Natural killer cell (primary cell): ENCODE measurements at regions not wholly inside any gene's neighbourhood (a gene's known extent, or its start where the extent isn't known, plus 50 kb on each side); places are given as distances from the start of the nearest gene placed in this dataset.

Experiments used
- ATAC-seq, 3 donors: fragments of 150-1000 bp in 2 of 3; fragments of 200-7000 bp in 1 of 3; cut with Tn5 transposase; 1 replicate in 1 of 3; 2 replicates in 2 of 3; pipeline ENCODE4 v1.10.0; 2021; ENCODE audit warnings: mild to moderate bottlenecking in 2 of 3, moderate library complexity in 2 of 3
- DNase-seq, 2 donors: peaks; one replicate each; pipeline versions ENCODE4 v3.0.0 to v3.0.0-alpha.2; 2013 to 2021; ENCODE audit warnings: mixed read lengths in 1 of 2
- H3K27ac ChIP-seq: one replicate; pipeline ENCODE4 v1.5.1; 2013; ENCODE audit warnings: mild to moderate bottlenecking, low read length
- H3K27me3 ChIP-seq: one replicate; pipeline ENCODE4 v1.6.1; 2013; ENCODE audit warnings: low read length; ENCODE audit not compliant: control insufficient read depth, insufficient read depth
- H3K36me3 ChIP-seq: one replicate; pipeline ENCODE4 v1.6.1; 2013; ENCODE audit warnings: low read length; ENCODE audit not compliant: control insufficient read depth, insufficient read depth
- H3K4me1 ChIP-seq: one replicate; pipeline ENCODE4 v1.6.1; 2013; ENCODE audit warnings: low read length; ENCODE audit not compliant: control insufficient read depth, insufficient read depth
- H3K4me3 ChIP-seq: one replicate; pipeline ENCODE4 v1.5.1; 2013; ENCODE audit warnings: low read length
- H3K9me3 ChIP-seq: one replicate; pipeline ENCODE4 v1.6.1; 2013; ENCODE audit warnings: low read length; ENCODE audit not compliant: control insufficient read depth, insufficient read depth
- H3K27ac Mint-ChIP-seq, 2 donors: one replicate each; pipeline ENCODE4 v1.8.0; 2022; ENCODE audit warnings: mild to moderate bottlenecking in 2 of 2, mixed read lengths in 2 of 2, moderate library complexity in 1 of 2
- H3K27me3 Mint-ChIP-seq, 2 donors: one replicate each; pipeline ENCODE4 v1.8.0; 2022; ENCODE audit warnings: low read depth in 2 of 2, mixed read lengths in 2 of 2
- H3K36me3 Mint-ChIP-seq: one replicate; pipeline ENCODE4 v1.8.0; 2022; ENCODE audit warnings: mixed read lengths
- H3K4me1 Mint-ChIP-seq, 2 donors: one replicate each; pipeline ENCODE4 v1.8.0; 2022; ENCODE audit warnings: mixed read lengths in 2 of 2
- H3K4me3 Mint-ChIP-seq: one replicate; pipeline ENCODE4 v1.8.0; 2022; ENCODE audit warnings: mild to moderate bottlenecking, moderate library complexity, mixed read lengths
- H3K9me3 Mint-ChIP-seq, 2 donors: one replicate each; pipeline ENCODE4 v1.8.0; 2022; ENCODE audit warnings: mixed read lengths in 2 of 2
- WGBS: methylation state at CpG from one replicate; pipeline ENCODE4 v1.1.7; 2013; ENCODE audit warnings: missing lambda C conversion rate; ENCODE audit not compliant: insufficient coverage; 5-methylcytosine and 5-hydroxymethylcytosine counted together
- intact Hi-C: fragments of 100-400 bp; cut with micrococcal nuclease; formaldehyde crosslinking; loops from one replicate; pipeline ENCODE4 v1.14.2; 2022
- TF ChIP-seq, protein P1 (sequence below): fragments of 200-600 bp; IDR thresholded peaks from one replicate; pipeline ENCODE4 v1.8.0; 2022; ENCODE audit warnings: antibody characterized with exemption

DNA sequence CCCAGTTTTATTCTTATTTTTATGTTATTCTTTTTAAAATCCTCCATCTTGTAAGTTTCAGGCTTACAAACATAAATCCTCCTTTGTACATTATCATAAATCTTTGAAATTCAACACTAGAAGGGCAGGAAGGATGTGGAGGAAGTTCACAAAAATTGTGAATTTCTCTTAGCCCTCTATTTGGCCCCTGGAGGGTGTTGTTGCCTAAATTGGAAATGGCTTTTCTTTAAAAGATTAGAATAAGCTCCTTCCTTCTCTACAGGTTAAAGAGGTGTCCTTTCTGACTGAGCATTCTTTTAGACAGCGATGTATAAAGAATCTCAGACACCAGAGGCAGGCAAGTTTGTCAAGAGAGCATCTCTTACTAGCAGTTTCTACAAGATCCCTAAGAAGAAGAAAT is 391.7 kb upstream of the OR4E1 start:
- Mint-ChIP-seq H3K27ac (no peak overlapping the region), H3K9me3 (no peaks in the 10 kb centered on the region), H3K4me1 (peaks cover 11 to 13% of the 10 kb centered on the region in 2 donors), H3K36me3 (no peaks in the 10 kb centered on the region), H3K4me3 (no peak overlapping the region), H3K27me3 (peaks cover 8 to 19% of the 10 kb centered on the region in 2 donors)
- Histone ChIP-seq H3K4me3 (no peak overlapping the region), H3K27me3 (peaks cover 4% of the 10 kb centered on the region), H3K27ac (no peak overlapping the region), H3K4me1 (peaks cover 4% of the 10 kb centered on the region), H3K36me3 (no peaks in the 10 kb centered on the region), H3K9me3 (no peaks in the 10 kb centered on the region)
- TF ChIP-seq, protein P1, sequence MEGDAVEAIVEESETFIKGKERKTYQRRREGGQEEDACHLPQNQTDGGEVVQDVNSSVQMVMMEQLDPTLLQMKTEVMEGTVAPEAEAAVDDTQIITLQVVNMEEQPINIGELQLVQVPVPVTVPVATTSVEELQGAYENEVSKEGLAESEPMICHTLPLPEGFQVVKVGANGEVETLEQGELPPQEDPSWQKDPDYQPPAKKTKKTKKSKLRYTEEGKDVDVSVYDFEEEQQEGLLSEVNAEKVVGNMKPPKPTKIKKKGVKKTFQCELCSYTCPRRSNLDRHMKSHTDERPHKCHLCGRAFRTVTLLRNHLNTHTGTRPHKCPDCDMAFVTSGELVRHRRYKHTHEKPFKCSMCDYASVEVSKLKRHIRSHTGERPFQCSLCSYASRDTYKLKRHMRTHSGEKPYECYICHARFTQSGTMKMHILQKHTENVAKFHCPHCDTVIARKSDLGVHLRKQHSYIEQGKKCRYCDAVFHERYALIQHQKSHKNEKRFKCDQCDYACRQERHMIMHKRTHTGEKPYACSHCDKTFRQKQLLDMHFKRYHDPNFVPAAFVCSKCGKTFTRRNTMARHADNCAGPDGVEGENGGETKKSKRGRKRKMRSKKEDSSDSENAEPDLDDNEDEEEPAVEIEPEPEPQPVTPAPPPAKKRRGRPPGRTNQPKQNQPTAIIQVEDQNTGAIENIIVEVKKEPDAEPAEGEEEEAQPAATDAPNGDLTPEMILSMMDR: no peak
- WGBS: 0% methylated on average over 1 of the region's 1 CpG
- DNase-seq (peak in 1 of 2 donors; percentile 30), ATAC-seq (no peak)
- intact Hi-C loops: no loop called here

DNA sequence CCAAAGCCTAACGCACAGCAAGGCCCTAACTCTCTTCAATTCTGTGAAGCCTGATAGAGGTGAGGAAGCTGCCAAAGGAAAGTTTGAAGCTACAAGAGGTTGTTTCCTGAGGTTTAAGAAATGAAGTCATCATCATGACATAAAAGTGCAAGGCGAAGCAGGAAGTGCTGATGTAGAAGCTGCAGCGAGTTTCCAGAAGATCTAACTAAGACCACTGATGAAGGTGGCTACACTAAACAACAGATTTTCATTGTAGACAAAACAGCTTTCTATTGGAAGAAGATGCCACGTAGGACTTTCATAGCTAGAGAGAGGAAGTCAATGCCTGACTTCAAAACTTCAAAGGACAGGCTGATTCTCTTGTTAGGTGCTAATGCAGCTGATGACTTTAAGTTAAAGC is 385.6 kb upstream of the OR4E1 start:
- H3K36me3 Mint-ChIP-seq: no peaks in the 10 kb centered on the region
- ATAC-seq: no peak
- H3K36me3 ChIP-seq: no peaks in the 10 kb centered on the region
- H3K4me3 ChIP-seq: no peak overlapping the region
- no peak overlapping the region for H3K27ac Mint-ChIP-seq
- H3K9me3 ChIP-seq: no peaks in the 10 kb centered on the region
- peak in 1 of 2 donors; percentile 14 for DNase-seq
- no peaks in the 10 kb centered on the region for H3K9me3 Mint-ChIP-seq
- 93% methylated on average over 3 of the region's 4 CpGs for WGBS
- no peak overlapping the region for H3K4me3 Mint-ChIP-seq
- no peaks in the 10 kb centered on the region for H3K27me3 ChIP-seq
- no peaks in the 10 kb centered on the region for H3K4me1 ChIP-seq
- intact Hi-C loops: no loop called here
- H3K4me1 Mint-ChIP-seq: no peaks in the 10 kb centered on the region
- no peak overlapping the region for H3K27ac ChIP-seq
- H3K27me3 Mint-ChIP-seq: peaks cover 9 to 26% of the 10 kb centered on the region in 2 donors
- TF ChIP-seq, protein P1: no peak

DNA sequence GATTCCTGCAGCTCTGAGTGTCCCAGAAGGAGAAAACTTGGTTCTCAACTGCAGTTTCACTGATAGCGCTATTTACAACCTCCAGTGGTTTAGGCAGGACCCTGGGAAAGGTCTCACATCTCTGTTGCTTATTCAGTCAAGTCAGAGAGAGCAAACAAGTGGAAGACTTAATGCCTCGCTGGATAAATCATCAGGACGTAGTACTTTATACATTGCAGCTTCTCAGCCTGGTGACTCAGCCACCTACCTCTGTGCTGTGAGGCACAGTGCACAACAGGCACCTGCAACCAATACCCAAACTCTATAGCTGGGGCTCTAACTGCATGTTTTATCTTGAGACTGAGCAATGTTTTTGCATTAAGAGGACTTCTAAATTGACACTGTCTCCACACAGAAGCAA is 379.2 kb upstream of the OR4E1 start:
- TF ChIP-seq, protein P1: no peak
- Histone ChIP-seq H3K27ac (no peak overlapping the region), H3K4me3 (no peak overlapping the region), H3K4me1 (no peaks in the 10 kb centered on the region), H3K9me3 (no peaks in the 10 kb centered on the region), H3K27me3 (no peaks in the 10 kb centered on the region), H3K36me3 (no peaks in the 10 kb centered on the region)
- ATAC-seq (no peak), DNase-seq (peak in 1 of 2 donors; percentile 34)
- intact Hi-C loops: no loop called here
- H3K4me1 Mint-ChIP-seq: peaks cover 5 to 8% of the 10 kb centered on the region in 2 donors
- 81% methylated on average over 3 of the region's 3 CpGs for WGBS
- no peak overlapping the region for H3K27ac Mint-ChIP-seq
- H3K36me3 Mint-ChIP-seq: no peaks in the 10 kb centered on the region
- H3K9me3 Mint-ChIP-seq: no peaks in the 10 kb centered on the region
- peaks cover 12 to 24% of the 10 kb centered on the region in 2 donors for H3K27me3 Mint-ChIP-seq
- H3K4me3 Mint-ChIP-seq: no peak overlapping the region

DNA sequence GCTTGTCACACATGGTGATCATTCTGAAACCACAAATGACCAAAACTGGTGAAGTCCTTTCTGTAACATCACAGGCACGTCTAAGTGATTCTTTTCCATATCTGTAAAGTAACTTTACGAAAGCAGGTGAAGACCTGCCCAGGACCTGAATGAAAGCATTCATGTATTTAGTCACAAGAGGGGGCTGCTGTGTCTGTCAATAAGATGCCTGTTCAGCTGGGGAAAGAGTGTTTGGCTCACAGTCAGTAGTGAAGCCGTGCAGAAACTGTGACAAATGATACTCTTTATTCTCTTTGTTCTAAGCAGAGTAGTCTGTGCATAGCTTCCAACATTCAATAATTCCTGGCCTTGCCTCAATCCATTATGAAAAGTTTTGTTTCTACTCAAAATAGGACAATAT is 373.5 kb upstream of the OR4E1 start:
- H3K4me3 Mint-ChIP-seq: no peak overlapping the region
- peak in 1 of 2 donors; percentile 76 for DNase-seq
- Histone ChIP-seq H3K9me3 (no peaks in the 10 kb centered on the region), H3K4me3 (no peak overlapping the region), H3K4me1 (no peaks in the 10 kb centered on the region), H3K36me3 (no peaks in the 10 kb centered on the region), H3K27ac (no peak overlapping the region), H3K27me3 (no peaks in the 10 kb centered on the region)
- ATAC-seq: peak; percentile 73 to 88 (median 78)
- TF ChIP-seq, protein P1: peak; percentile 38
- peaks cover 11 to 12% of the 10 kb centered on the region in 2 donors for H3K4me1 Mint-ChIP-seq
- no peaks in the 10 kb centered on the region for H3K9me3 Mint-ChIP-seq
- no peaks in the 10 kb centered on the region for H3K36me3 Mint-ChIP-seq
- 12% methylated on average over 3 of the region's 3 CpGs for WGBS
- H3K27me3 Mint-ChIP-seq: peaks cover 12 to 32% of the 10 kb centered on the region in 2 donors
- intact Hi-C loops: loop anchor here (1.0 kb wide), 1 partner anchor 53 kb away; no protein-coding TSS in a partner anchor
- no peak overlapping the region for H3K27ac Mint-ChIP-seq
